Raji (cell line): ENCODE measurements at regions not wholly inside any gene's neighbourhood (a gene's known extent, or its start where the extent isn't known, plus 50 kb on each side); places are given as distances from the start of the nearest gene placed in this dataset.

Experiments used
- POLR2A ChIP-seq: IDR thresholded peaks from 2 replicates; pipeline ENCODE4 v1.6.1; 2011; ENCODE audit warnings: low read depth, low read length, control low read depth; ENCODE audit not compliant: insufficient read depth

DNA sequence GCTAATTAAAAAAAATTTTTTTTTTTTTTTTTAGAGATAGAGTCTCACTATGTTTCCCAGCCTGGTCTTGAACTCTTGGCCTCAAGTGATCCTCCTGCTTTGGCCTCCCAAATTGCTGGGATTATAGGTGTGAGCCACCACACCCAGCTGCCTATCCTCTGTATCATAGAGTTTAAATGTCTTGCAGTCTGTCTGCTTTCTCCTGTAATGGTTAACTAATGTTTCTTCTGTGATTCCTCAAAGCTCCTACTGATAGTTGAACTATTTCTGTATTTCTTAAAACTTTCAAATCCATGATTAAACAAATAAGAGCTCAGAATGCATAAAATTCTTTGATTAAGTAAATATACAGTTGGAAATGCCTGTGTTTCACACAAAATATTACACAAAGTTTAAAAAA is 115.4 kb upstream of the TPM1 start:
- no peak for TF ChIP-seq POLR2A

DNA sequence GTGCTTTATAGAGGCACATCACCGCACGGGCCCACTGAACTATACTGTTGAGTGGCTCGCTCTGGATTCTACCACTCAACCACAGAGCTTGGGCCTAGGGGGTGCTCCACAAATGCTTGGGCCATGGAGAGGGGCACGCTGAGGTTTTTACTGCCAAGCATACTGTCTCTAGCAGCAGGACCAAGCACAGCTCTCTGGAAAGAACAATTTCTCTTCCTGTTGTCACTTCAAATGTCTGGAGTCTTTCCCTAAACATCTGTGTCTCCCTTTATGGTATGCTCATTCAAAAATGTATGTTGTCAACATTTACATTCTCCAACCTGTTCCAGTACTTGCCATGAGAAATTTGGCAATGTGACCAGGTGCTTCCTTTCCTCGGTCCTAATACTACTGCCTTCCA is 114.7 kb upstream of the TPM1 start:
- TF ChIP-seq POLR2A = no peak

DNA sequence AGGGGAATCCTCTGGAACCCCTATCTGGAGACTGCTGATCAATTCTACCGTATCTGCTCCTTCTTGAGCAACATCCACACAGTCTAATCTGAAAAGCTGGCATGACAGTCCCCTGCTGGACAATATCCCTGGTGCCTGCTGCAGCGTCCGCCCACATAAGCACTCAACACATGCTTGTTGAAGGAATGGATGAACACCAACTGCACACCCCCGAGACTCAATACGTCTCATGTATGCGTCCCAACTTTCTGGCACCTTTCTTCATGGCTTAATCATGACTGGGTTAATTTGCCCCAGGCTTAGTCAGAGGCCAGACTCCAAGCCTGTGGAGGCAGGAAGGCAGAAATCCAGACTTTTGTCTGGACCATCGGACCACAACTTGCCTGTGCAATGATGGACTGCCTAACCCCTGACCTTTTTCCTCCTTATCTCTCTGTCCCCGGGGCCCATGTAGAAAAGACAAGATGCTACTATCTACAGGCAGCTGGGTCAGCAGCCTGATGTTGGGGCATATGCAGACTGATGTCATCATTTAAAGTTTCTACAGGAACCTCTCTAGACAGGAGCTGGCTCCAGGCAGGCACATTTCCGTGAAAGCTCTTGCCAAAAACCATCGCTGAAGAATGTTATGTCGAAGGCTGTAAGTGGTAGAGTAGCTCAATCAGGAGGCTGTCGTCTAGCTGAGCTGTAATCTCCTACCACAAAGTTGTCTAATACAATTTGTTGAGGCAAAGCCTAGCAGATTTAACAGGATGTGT is 114.1 kb upstream of the TPM1 start:
- no peak for TF ChIP-seq POLR2A

DNA sequence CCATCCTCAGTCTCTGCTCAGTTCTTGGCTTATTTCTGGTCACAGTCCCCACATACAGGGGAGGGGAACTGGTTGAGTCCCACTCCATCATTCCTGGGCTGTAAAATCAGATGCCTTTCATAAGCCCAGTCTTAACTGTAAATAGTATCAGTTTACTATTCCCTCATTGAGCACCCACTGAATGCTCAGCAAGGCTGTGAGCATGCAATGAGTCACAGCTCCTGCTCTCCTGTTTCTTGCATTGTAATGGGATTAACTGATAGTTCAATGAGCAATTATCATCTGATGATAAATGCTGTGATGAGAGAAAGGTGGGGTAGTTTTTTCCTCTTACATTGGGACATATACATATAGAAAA is 113.6 kb upstream of the TPM1 start:
- TF ChIP-seq POLR2A = no peak

DNA sequence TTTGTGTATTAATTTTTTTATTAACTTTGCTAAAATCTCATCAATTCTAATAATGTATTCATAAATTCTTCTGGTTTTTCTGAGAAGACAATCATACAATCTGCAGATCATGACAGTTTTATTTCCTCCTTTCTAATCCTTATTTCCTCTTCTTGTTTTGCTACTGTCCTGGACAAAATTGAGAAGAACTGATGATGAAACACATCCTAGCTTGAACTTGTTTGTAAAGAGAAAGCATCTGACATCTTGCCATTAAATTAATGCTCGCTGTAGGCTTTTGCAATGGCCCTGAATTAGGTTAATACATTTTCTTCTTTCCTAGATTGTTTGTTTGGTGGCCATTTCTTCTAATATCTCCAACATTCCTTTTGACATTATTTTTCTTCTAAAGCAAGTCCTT is 110.9 kb upstream of the TPM1 start:
- no peak for TF ChIP-seq POLR2A

DNA sequence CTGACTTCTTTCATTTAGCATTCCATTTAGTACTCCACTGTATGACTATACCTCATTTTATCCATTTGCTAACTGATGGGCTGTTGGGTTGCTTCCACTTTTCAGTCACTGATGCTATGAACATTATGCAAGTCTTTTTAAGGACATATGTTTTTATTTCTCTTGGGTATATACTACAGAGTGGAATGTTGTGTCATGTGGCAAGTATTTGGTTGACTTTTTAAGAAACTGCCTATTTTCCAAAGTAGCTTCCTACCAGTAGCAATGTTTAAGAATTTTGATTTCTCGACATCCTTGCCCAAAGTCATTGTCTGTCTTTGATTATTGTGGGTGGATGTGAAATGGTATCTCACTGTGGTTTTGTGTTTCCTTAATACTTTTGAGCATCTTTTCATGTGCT is 110.1 kb upstream of the TPM1 start:
- no peak for TF ChIP-seq POLR2A

DNA sequence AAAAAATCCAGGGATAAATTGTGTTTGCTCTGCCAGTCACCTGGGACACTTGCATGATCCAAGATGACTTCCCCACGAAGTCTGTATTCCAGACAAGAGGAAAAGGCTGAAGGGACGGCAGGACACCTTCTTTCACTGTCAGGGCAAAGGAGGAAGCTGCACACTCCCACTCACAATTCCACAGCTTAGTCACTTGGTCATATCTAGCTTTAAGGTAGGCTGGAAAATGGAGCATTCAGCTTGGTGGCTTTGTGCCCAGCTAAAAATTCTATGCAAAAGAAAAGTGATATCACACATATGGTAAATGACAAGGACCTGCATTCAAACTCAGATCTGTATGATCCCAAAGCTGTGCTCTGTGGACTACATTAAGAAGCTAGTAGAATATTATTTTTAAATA is 109.2 kb upstream of the TPM1 start:
- TF ChIP-seq POLR2A = no peak

DNA sequence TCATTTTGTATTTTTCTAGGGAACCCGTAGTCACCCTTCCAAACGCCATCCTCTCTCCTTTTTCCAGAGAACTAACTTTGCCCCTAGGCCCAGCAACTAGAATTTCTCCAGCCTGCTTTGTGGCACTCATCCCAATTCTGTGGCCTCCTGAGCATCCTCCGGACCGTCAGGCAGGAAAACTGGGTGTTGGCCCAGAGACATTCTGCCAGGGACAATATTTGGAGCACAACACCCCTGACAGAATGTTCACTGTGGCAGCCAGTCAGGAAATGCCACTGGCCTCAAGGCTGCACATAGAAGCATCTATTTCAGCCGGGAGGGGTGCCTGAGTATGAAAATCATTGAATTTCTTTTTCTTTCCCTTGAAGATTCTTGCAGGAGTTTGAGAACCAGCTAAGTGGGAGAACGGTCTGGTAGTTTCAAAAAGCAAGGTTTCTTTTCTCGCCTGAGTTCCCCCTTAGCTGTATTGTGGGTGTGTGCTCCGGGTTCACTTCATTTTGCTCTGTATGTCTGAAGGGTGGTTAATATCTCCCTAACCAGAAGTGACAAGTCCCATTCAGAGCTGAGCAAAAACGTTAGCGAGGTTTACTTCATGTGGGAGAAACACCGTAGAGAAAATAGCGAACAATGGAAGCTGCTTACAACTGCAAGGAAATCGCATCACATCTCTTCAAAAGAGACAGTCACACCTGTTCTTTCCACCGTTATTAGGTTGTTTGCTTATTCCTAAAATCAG is 108.1 kb upstream of the TPM1 start:
- no peak for TF ChIP-seq POLR2A

DNA sequence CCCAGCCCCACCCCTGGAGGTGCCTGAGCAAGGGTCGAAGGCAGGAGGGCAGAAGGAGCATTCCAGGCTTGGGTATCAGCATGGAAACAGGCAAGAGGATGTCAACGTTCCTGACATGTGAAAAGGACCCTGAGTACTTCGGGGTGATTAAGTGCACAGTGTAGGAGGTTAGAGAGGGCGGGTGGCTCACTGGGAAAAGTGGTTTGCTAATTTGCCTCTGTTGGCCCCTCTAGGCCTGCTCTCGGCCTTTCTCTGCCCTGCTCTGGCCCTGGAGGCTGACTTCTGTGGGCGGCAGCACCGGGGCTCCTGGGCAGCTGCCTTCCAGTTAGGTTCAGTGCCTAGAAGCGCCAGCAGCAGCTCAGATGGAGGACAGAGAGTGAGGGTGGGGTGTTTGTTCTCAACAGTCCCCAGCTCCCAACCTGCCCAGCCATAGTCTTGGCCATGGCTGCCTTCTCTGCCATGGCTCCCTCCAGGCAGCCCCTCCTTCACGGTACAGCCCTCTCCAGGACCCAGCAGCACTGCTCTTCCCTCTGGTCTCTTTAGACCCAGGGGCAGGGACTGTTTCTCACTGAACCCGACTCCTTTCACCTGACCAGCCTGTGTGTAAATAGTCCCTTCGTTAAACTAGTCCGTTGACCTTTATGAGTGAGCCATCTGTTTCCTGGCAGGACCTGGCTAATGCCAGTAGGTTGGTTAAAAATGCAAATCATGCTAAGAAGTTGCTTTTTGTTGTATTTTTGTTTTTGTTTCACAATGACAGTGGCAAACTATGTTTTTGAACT is 107.1 kb upstream of the TPM1 start:
- TF ChIP-seq POLR2A = no peak

DNA sequence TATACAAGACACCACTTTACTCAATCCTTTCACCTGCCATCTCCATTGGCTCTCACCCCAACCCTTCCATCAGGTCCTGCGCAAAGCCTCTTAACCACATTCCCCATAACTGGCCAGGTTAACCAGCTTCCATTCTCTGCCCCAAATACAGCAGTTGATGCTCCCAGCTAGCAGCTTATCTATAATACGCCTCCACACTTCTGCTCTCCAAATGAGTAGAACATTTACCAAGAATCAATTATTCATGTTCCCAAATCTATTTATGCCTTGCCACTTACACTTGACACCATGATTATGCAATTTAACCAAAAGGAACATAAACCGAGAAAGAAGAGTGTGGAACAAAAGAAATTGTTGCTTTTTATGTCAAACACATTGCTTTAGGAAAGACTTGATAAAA is 103.7 kb upstream of the TPM1 start:
- TF ChIP-seq POLR2A = no peak

DNA sequence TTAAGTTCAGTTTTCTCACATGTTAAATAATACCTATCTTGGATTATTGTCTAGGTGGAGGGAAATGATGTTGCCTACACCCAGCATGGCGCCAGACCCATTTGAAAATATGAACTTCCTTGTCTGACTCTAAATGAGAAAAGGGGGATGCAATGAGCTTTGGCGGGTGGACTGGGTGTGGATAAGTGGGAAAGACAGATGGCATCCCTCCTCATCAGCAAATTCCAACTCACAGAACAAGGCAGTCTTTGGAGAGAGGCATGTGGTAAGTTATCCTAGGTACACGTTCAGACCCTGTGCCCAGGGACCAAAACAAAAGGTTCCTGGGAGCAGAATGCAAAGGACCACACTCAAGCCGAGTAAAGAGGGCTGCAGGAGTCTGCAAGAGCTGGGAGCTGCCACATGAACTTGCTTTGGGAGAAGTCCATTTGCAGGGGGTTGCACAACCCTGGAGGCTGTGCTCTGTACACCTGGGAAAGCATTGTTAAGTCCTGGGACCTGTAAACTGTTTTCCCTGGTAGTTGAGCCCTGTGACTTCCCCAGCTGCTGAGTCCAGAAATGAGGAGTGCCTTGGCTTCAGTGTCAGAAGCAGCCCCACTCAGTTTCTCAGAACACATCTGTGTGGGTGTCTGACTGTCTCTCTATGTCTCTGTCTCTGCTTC is 102.3 kb upstream of the TPM1 start:
- TF ChIP-seq POLR2A = no peak

DNA sequence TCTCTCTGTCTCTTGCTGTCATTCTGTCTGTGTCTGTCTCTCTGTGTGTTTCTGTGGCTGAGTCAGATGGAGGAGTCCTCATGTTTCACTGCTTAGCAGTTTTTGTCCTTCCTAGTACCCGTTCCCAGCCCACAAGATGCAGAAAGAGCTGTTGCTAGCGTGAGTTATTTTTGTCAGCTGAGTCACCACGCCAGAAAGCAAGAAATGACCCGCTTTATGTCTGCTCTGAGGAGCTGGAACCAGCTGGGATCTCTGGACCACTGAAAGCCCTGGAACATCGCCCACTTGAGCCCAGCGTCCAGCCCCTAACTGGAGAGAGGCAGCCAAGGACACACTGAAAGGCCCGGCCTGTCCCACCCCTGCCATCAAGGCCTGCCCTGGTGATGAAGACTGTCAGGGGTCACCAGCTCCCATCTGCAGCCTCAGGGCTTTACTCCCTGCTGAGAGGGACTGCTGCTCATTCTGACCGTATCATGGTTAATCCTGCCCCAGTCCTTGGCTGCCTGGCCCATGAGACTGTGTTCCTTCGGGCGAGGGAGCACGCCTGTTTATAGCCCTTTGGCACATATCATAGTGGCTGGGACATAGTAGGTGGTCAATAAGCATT is 101.7 kb upstream of the TPM1 start:
- no peak for TF ChIP-seq POLR2A

DNA sequence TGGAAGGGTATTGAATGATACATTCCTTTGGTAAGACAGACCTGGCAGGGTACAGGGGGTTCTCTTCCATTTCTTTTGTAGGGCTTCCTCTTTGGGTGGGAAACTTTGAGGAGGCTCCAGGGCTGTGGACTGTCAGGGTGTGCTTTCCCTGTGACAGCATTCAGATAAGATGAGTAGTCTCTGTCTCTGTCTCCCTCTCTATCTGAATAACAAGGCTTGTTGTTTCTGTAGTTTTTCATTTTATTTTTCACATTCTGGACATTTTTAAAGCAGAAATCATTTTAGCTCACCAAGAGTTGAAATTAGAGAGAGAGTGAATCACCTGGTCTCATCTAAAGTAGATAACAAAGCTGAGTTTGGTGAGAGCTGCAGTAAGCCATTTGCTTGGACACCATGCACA is 100.8 kb upstream of the TPM1 start:
- TF ChIP-seq POLR2A = no peak

DNA sequence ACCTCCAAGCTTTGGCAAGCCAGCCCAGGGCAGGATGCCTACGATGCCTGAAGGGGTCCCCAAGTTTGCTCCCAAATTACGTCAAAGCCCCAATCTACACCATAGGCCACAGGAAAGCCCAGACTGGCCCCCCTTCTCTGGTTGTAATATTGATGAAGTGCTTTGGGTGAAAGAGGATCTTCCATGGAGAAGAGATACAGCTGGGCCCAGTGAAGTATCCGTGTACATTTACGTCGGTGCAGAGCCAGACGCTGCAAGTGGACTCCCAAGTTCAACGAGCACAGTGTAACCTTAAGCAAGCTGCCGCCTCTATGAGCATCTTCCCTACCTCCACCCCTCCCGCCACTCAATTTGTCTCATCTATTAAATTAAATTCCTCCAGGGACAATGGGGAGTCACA is 100.1 kb upstream of the TPM1 start:
- no peak for TF ChIP-seq POLR2A

DNA sequence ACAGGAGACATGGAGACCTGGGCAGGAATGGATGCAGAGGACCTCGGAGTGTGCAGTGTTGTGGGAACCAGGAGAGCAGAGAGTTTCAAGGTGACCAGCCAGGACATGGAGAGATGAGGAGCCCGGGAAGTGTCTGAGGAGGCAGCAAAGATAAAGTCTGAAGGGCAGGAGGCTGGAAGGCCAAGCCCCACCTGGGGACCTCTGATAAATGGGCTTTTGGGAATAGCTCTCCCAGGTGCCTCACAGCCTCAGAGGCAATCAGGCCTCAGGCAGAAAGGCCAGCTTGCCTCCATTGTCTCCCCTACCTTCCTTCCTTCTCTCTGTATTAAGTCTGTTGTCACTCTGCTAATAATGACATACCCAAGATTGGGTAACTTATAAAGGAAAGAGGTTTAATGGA is 97.5 kb upstream of the TPM1 start:
- TF ChIP-seq POLR2A = no peak
